Skin of body (tissue), 1 donor: ENCODE measurements at regions not wholly inside any gene's neighbourhood (a gene's known extent, or its start where the extent isn't known, plus 50 kb on each side); places are given as distances from the start of the nearest gene placed in this dataset.
"Not testable (repeated sequence)": the region's sequence is repeated elsewhere in the genome, so short reads cannot be mapped to it uniquely, and the experiment has no call there.

Experiments
- DNase-seq: peaks from one replicate; lab custom pipeline; 2025; lab: John Stamatoyannopoulos, UW

GRCh38 chr2:216960671-216961268, 100.9 kb upstream of the TNP1 start:
- no peak for DNase-seq

GRCh38 chr2:216959433-216959832, 99.6 kb upstream of the TNP1 start:
- DNase-seq, result no peak

GRCh38 chr2:216956820-216957493, 97.1 kb upstream of the TNP1 start:
- no peak for DNase-seq

- DNase-seq, result no peak
These were observed 91.3 kb upstream of the TNP1 start for GRCh38 chr2:216951171-216951570.

GRCh38 chr2:216950547-216950946, 90.7 kb upstream of the TNP1 start:
- DNase-seq, result no peak

- no peak for DNase-seq
These were observed 90.0 kb upstream of the TNP1 start for GRCh38 chr2:216949700-216950413.

- no peak for DNase-seq
These were observed 87.2 kb upstream of the TNP1 start for GRCh38 chr2:216947055-216947454.

- no peak for DNase-seq
These were observed 84.9 kb upstream of the TNP1 start for GRCh38 chr2:216944733-216945132.

- DNase-seq, result no peak
These were observed 83.2 kb upstream of the TNP1 start for GRCh38 chr2:216943109-216943508.

GRCh38 chr2:216942465-216942864, 82.6 kb upstream of the TNP1 start:
- no peak for DNase-seq

GRCh38 chr2:216942016-216942415, 82.2 kb upstream of the TNP1 start:
- DNase-seq, result no peak

GRCh38 chr2:216936954-216937357, 77.1 kb upstream of the TNP1 start:
- DNase-seq, result no peak

- DNase-seq, result no peak
These were observed 74.8 kb upstream of the TNP1 start for GRCh38 chr2:216934623-216935022.

- DNase-seq, result no peak
These were observed 74.3 kb upstream of the TNP1 start for GRCh38 chr2:216934151-216934550.

GRCh38 chr2:216932863-216933548, 73.1 kb upstream of the TNP1 start:
- no peak for DNase-seq

- no peak for DNase-seq
These were observed 72.4 kb upstream of the TNP1 start for GRCh38 chr2:216932113-216932862.

GRCh38 chr2:216930716-216931115, 70.9 kb upstream of the TNP1 start:
- DNase-seq, result no peak

GRCh38 chr2:216929338-216929737, 69.5 kb upstream of the TNP1 start:
- not testable (repeated sequence) for DNase-seq

GRCh38 chr2:216927163-216927562, 67.3 kb upstream of the TNP1 start:
- no peak for DNase-seq

- no peak for DNase-seq
These were observed 65.9 kb upstream of the TNP1 start for GRCh38 chr2:216925636-216926366.

GRCh38 chr2:216925006-216925405, 65.1 kb upstream of the TNP1 start:
- DNase-seq, result no peak
